Bronchial epithelial cell (primary cell): ENCODE measurements at regions not wholly inside any gene's neighbourhood (a gene's known extent, or its start where the extent isn't known, plus 50 kb on each side); places are given as distances from the start of the nearest gene placed in this dataset.

Source experiments
- DNase-seq: peaks from one replicate; pipeline ENCODE4 v3.0.0-alpha.2; 2010; ENCODE audit warnings: low read depth
- FAIRE-seq: peaks from 2 replicates; lab custom pipeline; 2011; peaks lifted over from hg19 to GRCh38; lab: Jason Lieb, UNC
- H3K27me3 ChIP-seq: 2 replicates; pipeline ENCODE4 v1.5.1; 2011; ENCODE audit warnings: low read length; ENCODE audit not compliant: control insufficient read depth, insufficient read depth
- H3K36me3 ChIP-seq: 2 replicates; pipeline ENCODE4 v1.5.1; 2011; ENCODE audit warnings: low read length; ENCODE audit not compliant: control insufficient read depth, insufficient read depth
- H3K4me3 ChIP-seq: 2 replicates; pipeline ENCODE4 v1.5.1; 2011; ENCODE audit warnings: mild to moderate bottlenecking, low read depth, low read length, control low read depth
- CTCF ChIP-seq: IDR thresholded peaks from 2 replicates; pipeline ENCODE4 v1.5.1; 2011; ENCODE audit warnings: mild to moderate bottlenecking, moderate library complexity, low read length, control low read depth, inconsistent platforms; ENCODE audit not compliant: insufficient read depth, severe bottlenecking

DNA sequence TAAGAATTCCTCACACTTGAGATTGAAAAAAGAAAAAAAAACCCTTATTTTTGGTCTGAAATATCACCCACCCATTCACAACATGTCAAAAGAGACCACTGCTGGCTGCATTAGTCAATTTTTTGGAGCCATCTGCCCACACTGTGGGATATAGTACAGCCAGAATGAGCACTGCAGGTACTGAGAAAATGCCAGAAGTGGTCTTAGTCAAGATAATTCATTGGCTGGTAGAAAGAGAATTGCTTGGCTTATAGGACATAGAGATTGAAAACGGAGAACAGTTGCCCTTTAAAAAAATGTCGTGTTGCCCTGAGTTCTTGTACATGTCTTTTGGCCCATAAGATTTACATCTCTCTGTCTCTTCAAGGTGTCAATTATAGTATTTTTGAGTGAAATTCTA, 1899.5 kb downstream of the OLFM4 start:
- FAIRE-seq (no peak), DNase-seq (no peak)
- H3K4me3 ChIP-seq: no peak overlapping the region
- TF ChIP-seq CTCF: no peak
- no peaks in the 10 kb centered on the region for H3K36me3 ChIP-seq
- H3K27me3 ChIP-seq: no peaks in the 10 kb centered on the region

GRCh38 chr13:54934121-54934520, 1905.5 kb downstream of the OLFM4 start:
- H3K27me3 ChIP-seq: no peaks in the 10 kb centered on the region
- H3K4me3 ChIP-seq: no peak overlapping the region
- H3K36me3 ChIP-seq: no peaks in the 10 kb centered on the region
- no peak for FAIRE-seq
- peak; percentile 59 for DNase-seq
- TF ChIP-seq CTCF: no peak

- DNase-seq (no peak), FAIRE-seq (no peak)
- no peaks in the 10 kb centered on the region for H3K36me3 ChIP-seq
- no peak for TF ChIP-seq CTCF
- no peak overlapping the region for H3K4me3 ChIP-seq
- H3K27me3 ChIP-seq: no peaks in the 10 kb centered on the region
Measured at GRCh38 chr13:54945973-54946372, 1917.4 kb downstream of the OLFM4 start.

DNA sequence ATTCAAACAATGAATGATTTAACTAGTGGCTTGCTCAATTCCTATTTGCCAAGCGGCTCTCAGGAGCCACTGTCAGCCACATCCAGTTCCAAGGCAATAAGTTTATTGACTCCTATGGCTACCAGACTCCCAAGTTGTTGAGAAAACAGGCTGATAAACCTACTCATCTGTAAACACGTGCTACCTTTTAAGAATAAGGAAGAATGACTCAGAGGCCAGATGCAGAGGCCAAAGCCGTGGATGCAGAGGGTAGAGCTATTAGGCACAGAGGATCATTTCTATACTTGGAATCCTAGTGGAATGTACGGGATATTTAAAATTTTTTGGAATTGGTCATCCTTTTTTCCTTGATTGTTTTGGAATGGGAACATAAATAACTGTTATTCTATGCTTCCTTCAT, 1921.1 kb downstream of the OLFM4 start:
- no peak overlapping the region for H3K4me3 ChIP-seq
- no peaks in the 10 kb centered on the region for H3K27me3 ChIP-seq
- DNase-seq: peak; percentile 3
- FAIRE-seq: no peak
- no peaks in the 10 kb centered on the region for H3K36me3 ChIP-seq
- TF ChIP-seq CTCF: no peak

GRCh38 chr13:54950546-54950945, 1921.9 kb downstream of the OLFM4 start:
- Histone ChIP-seq H3K4me3 (no peak overlapping the region), H3K36me3 (no peaks in the 10 kb centered on the region), H3K27me3 (no peaks in the 10 kb centered on the region)
- FAIRE-seq (no peak), DNase-seq (no peak)
- no peak for TF ChIP-seq CTCF

DNA sequence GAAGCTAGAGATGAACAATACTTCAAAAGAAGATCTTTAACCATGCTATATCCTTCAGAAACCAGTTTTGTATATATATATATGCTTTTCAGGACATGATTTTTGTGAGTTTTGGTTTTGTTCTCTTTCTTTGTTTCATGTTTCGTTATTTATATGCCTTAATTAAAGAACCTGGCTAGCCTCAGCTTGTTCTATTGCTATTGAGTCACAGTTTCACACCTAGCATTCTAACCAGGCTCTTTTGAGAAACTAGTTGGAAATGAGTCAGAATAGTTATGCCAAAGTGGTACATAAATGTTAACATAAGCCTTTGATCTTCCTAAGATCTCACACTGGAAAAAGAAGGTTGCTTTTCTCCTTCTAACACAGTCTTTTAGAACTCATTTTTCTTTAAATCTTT, 1925.2 kb downstream of the OLFM4 start:
- no peak overlapping the region for H3K4me3 ChIP-seq
- H3K36me3 ChIP-seq: no peaks in the 10 kb centered on the region
- FAIRE-seq (no peak), DNase-seq (peak; percentile 70)
- no peak for TF ChIP-seq CTCF
- H3K27me3 ChIP-seq: no peaks in the 10 kb centered on the region
